ENCODE measurements at regions not wholly inside any gene's neighbourhood (a gene's known extent, or its start where the extent isn't known, plus 50 kb on each side); places are given as distances from the start of the nearest gene placed in this dataset.

GRCh38 chr6:146871611-146872425 lies 273.0 kb downstream of the ADGB start:
- Histone ChIP-seq H3K23ac (ENCODE audit: low read length in 2 of 2) (no peak overlapping the region), H3K27ac (ENCODE audit: low read length, poor library complexity, severe bottlenecking) (no peak overlapping the region), H3K9ac (ENCODE audit: low read length) (peak overlapping the region; percentile 56), H2AFZ (ENCODE audit: low read depth, low read length) (no peak overlapping the region), H2BK12ac (ENCODE audit: low read length in 2 of 2) (no peak overlapping the region), H4K91ac (ENCODE audit: low read length) (no peak overlapping the region), H3K14ac (ENCODE audit: low read length in 2 of 2) (no peak overlapping the region), H3K4me2 (ENCODE audit: low read length, poor library complexity, severe bottlenecking) (no peak overlapping the region), H2BK120ac (ENCODE audit: low read depth, low read length) (no peak overlapping the region), H4K8ac (ENCODE audit: low read length) (no peak overlapping the region), H2BK5ac (ENCODE audit: low read depth, low read length, poor library complexity, severe bottlenecking) (no peak overlapping the region), H3K4me3 (ENCODE audit: insufficient read depth in 1 of 2, low read depth in 1 of 2, low read length in 2 of 2) (peak overlapping the region in 1 of 2 experiments; percentile 35), H3K79me1 (replicated peaks; ENCODE audit: low read length, poor library complexity, severe bottlenecking) (no peaks in the 10 kb centered on the region), H2BK15ac (ENCODE audit: low read depth, poor library complexity, severe bottlenecking) (no peak overlapping the region), H3K4me1 (ENCODE audit: control insufficient read depth, insufficient read depth, low read depth, low read length) (no peaks in the 10 kb centered on the region), H2AK5ac (ENCODE audit: low read length, severe bottlenecking) (no peak overlapping the region), H3K36me3 (ENCODE audit: control insufficient read depth in 1 of 2, insufficient read depth in 2 of 2, low read depth in 1 of 2, low read length in 2 of 2) (no peaks in the 10 kb centered on the region), H3K18ac (ENCODE audit: low read depth in 1 of 2, low read length in 2 of 2) (no peak overlapping the region), H3K4ac (ENCODE audit: low read depth in 1 of 2, low read length in 2 of 2) (no peak overlapping the region), H3K9me3 (ENCODE audit: control insufficient read depth, low read length) (no peaks in the 10 kb centered on the region), H3K27me3 (ENCODE audit: control insufficient read depth in 1 of 2, insufficient read depth in 1 of 2, low read length in 2 of 2) (no peaks in the 10 kb centered on the region)
- WGBS = 91% methylated on average over 10 of the region's 12 CpGs
- DNase-seq = no peak

- Histone ChIP-seq H2BK120ac (ENCODE audit: low read depth, low read length) (no peak overlapping the region), H3K27me3 (ENCODE audit: control insufficient read depth in 1 of 2, insufficient read depth in 1 of 2, low read length in 2 of 2) (no peaks in the 10 kb centered on the region), H3K79me1 (replicated peaks; ENCODE audit: low read length, poor library complexity, severe bottlenecking) (no peaks in the 10 kb centered on the region), H3K27ac (ENCODE audit: low read length, poor library complexity, severe bottlenecking) (no peak overlapping the region), H2AFZ (ENCODE audit: low read depth, low read length) (no peak overlapping the region), H3K23ac (ENCODE audit: low read length in 2 of 2) (no peak overlapping the region), H3K4me1 (ENCODE audit: control insufficient read depth, insufficient read depth, low read depth, low read length) (no peaks in the 10 kb centered on the region), H3K4me3 (ENCODE audit: insufficient read depth in 1 of 2, low read depth in 1 of 2, low read length in 2 of 2) (no peak overlapping the region), H3K18ac (ENCODE audit: low read depth in 1 of 2, low read length in 2 of 2) (no peak overlapping the region), H3K4ac (ENCODE audit: low read depth in 1 of 2, low read length in 2 of 2) (no peak overlapping the region), H2BK5ac (ENCODE audit: low read depth, low read length, poor library complexity, severe bottlenecking) (no peak overlapping the region), H3K9ac (ENCODE audit: low read length) (no peak overlapping the region), H3K14ac (ENCODE audit: low read length in 2 of 2) (no peak overlapping the region), H2BK15ac (ENCODE audit: low read depth, poor library complexity, severe bottlenecking) (no peak overlapping the region), H2AK5ac (ENCODE audit: low read length, severe bottlenecking) (no peak overlapping the region), H3K36me3 (ENCODE audit: control insufficient read depth in 1 of 2, insufficient read depth in 2 of 2, low read depth in 1 of 2, low read length in 2 of 2) (no peaks in the 10 kb centered on the region), H3K9me3 (ENCODE audit: control insufficient read depth, low read length) (no peaks in the 10 kb centered on the region), H4K91ac (ENCODE audit: low read length) (no peak overlapping the region), H2BK12ac (ENCODE audit: low read length in 2 of 2) (no peak overlapping the region), H3K4me2 (ENCODE audit: low read length, poor library complexity, severe bottlenecking) (no peak overlapping the region), H4K8ac (ENCODE audit: low read length) (no peak overlapping the region)
- 100% methylated on average over 1 of the region's 1 CpG for WGBS
- no peak for DNase-seq
Measured at GRCh38 chr6:146872426-146872785, 273.6 kb downstream of the ADGB start.

GRCh38 chr6:146874278-146875018 lies 275.7 kb downstream of the ADGB start:
- H3K4me2 ChIP-seq (ENCODE audit: low read length, poor library complexity, severe bottlenecking) = no peak overlapping the region
- no peak overlapping the region for H3K4me3 ChIP-seq (ENCODE audit: insufficient read depth in 1 of 2, low read depth in 1 of 2, low read length in 2 of 2)
- no peak overlapping the region for H2BK120ac ChIP-seq (ENCODE audit: low read depth, low read length)
- H3K36me3 ChIP-seq (ENCODE audit: control insufficient read depth in 1 of 2, insufficient read depth in 2 of 2, low read depth in 1 of 2, low read length in 2 of 2) = no peaks in the 10 kb centered on the region
- H2BK12ac ChIP-seq (ENCODE audit: low read length in 2 of 2) = no peak overlapping the region
- no peak overlapping the region for H3K4ac ChIP-seq (ENCODE audit: low read depth in 1 of 2, low read length in 2 of 2)
- H3K4me1 ChIP-seq (ENCODE audit: control insufficient read depth, insufficient read depth, low read depth, low read length) = no peaks in the 10 kb centered on the region
- H3K27ac ChIP-seq (ENCODE audit: low read length, poor library complexity, severe bottlenecking) = no peak overlapping the region
- no peaks in the 10 kb centered on the region for H3K9me3 ChIP-seq (ENCODE audit: control insufficient read depth, low read length)
- no peak overlapping the region for H2BK5ac ChIP-seq (ENCODE audit: low read depth, low read length, poor library complexity, severe bottlenecking)
- no peak overlapping the region for H2BK15ac ChIP-seq (ENCODE audit: low read depth, poor library complexity, severe bottlenecking)
- no peak overlapping the region for H4K91ac ChIP-seq (ENCODE audit: low read length)
- H3K9ac ChIP-seq (ENCODE audit: low read length) = no peak overlapping the region
- no peak overlapping the region for H4K8ac ChIP-seq (ENCODE audit: low read length)
- H2AK5ac ChIP-seq (ENCODE audit: low read length, severe bottlenecking) = no peak overlapping the region
- no peak overlapping the region for H2AFZ ChIP-seq (ENCODE audit: low read depth, low read length)
- no peaks in the 10 kb centered on the region for H3K27me3 ChIP-seq (ENCODE audit: control insufficient read depth in 1 of 2, insufficient read depth in 1 of 2, low read length in 2 of 2)
- H3K18ac ChIP-seq (ENCODE audit: low read depth in 1 of 2, low read length in 2 of 2) = no peak overlapping the region
- no peaks in the 10 kb centered on the region for H3K79me1 ChIP-seq (replicated peaks; ENCODE audit: low read length, poor library complexity, severe bottlenecking)
- no peak overlapping the region for H3K14ac ChIP-seq (ENCODE audit: low read length in 2 of 2)
- no peak for DNase-seq
- no peak overlapping the region for H3K23ac ChIP-seq (ENCODE audit: low read length in 2 of 2)
- 97% methylated on average over 4 of the region's 4 CpGs for WGBS

GRCh38 chr6:146875927-146876270 lies 277.1 kb downstream of the ADGB start:
- H2BK15ac ChIP-seq (ENCODE audit: low read depth, poor library complexity, severe bottlenecking) = no peak overlapping the region
- H4K8ac ChIP-seq (ENCODE audit: low read length) = no peak overlapping the region
- no peaks in the 10 kb centered on the region for H3K4me1 ChIP-seq (ENCODE audit: control insufficient read depth, insufficient read depth, low read depth, low read length)
- WGBS = 100% methylated on average over 2 of the region's 4 CpGs
- no peak overlapping the region for H3K4me3 ChIP-seq (ENCODE audit: insufficient read depth in 1 of 2, low read depth in 1 of 2, low read length in 2 of 2)
- H2AFZ ChIP-seq (ENCODE audit: low read depth, low read length) = no peak overlapping the region
- no peak overlapping the region for H2BK120ac ChIP-seq (ENCODE audit: low read depth, low read length)
- H3K4me2 ChIP-seq (ENCODE audit: low read length, poor library complexity, severe bottlenecking) = no peak overlapping the region
- H3K18ac ChIP-seq (ENCODE audit: low read depth in 1 of 2, low read length in 2 of 2) = no peak overlapping the region
- no peak overlapping the region for H3K27ac ChIP-seq (ENCODE audit: low read length, poor library complexity, severe bottlenecking)
- H3K14ac ChIP-seq (ENCODE audit: low read length in 2 of 2) = no peak overlapping the region
- no peaks in the 10 kb centered on the region for H3K36me3 ChIP-seq (ENCODE audit: control insufficient read depth in 1 of 2, insufficient read depth in 2 of 2, low read depth in 1 of 2, low read length in 2 of 2)
- H3K9me3 ChIP-seq (ENCODE audit: control insufficient read depth, low read length) = no peaks in the 10 kb centered on the region
- no peaks in the 10 kb centered on the region for H3K27me3 ChIP-seq (ENCODE audit: control insufficient read depth in 1 of 2, insufficient read depth in 1 of 2, low read length in 2 of 2)
- no peak overlapping the region for H2AK5ac ChIP-seq (ENCODE audit: low read length, severe bottlenecking)
- no peak for DNase-seq
- no peak overlapping the region for H2BK5ac ChIP-seq (ENCODE audit: low read depth, low read length, poor library complexity, severe bottlenecking)
- H3K4ac ChIP-seq (ENCODE audit: low read depth in 1 of 2, low read length in 2 of 2) = no peak overlapping the region
- no peak overlapping the region for H4K91ac ChIP-seq (ENCODE audit: low read length)
- no peak overlapping the region for H2BK12ac ChIP-seq (ENCODE audit: low read length in 2 of 2)
- H3K23ac ChIP-seq (ENCODE audit: low read length in 2 of 2) = no peak overlapping the region
- no peaks in the 10 kb centered on the region for H3K79me1 ChIP-seq (replicated peaks; ENCODE audit: low read length, poor library complexity, severe bottlenecking)
- no peak overlapping the region for H3K9ac ChIP-seq (ENCODE audit: low read length)

Data from mesenchymal stem cell (in vitro differentiated cells and primary cell).